HL-60 (cell line): ENCODE measurements at regions not wholly inside any gene's neighbourhood (a gene's known extent, or its start where the extent isn't known, plus 50 kb on each side); places are given as distances from the start of the nearest gene placed in this dataset.

Source experiments
- DNase-seq, 2 experiments: peaks; one replicate each; pipeline ENCODE4 v3.0.0-alpha.2; 2010 to 2020; ENCODE audit warnings: low read depth in 1 of 2, low spot score in 1 of 2
- H3K27ac ChIP-seq: fragments of 250-450 bp; sonication (Bioruptor Pico); replicated peaks from 2 replicates; pipeline ENCODE4 v1.5.1; 2020; ENCODE audit warnings: mild to moderate bottlenecking, moderate library complexity
- H3K27me3 ChIP-seq: fragments of 250-450 bp; sonication (Bioruptor Pico); 2 replicates; pipeline ENCODE4 v1.5.1; 2021; ENCODE audit warnings: mild to moderate bottlenecking, moderate library complexity; ENCODE audit not compliant: insufficient read depth, poor library complexity, severe bottlenecking
- H3K4me3 ChIP-seq: replicated peaks from 2 replicates; pipeline ENCODE4 v1.5.1; 2011; ENCODE audit warnings: mild to moderate bottlenecking, control low read depth, low read length; ENCODE audit not compliant: insufficient read depth
- GABPA ChIP-seq: IDR thresholded peaks from 2 replicates; pipeline ENCODE4 v1.6.1; 2012; ENCODE audit warnings: low read depth
- POLR2AphosphoS5 ChIP-seq: IDR thresholded peaks from 2 replicates; pipeline ENCODE4 v1.6.1; 2012; ENCODE audit warnings: low read depth
- SPI1 ChIP-seq: IDR thresholded peaks from 2 replicates; pipeline ENCODE4 v1.6.1; 2012; ENCODE audit warnings: low read depth, mild to moderate bottlenecking, borderline replicate concordance
- TF ChIP-seq, protein P1 (sequence below): IDR thresholded peaks from one replicate; pipeline ENCODE4 v1.5.1; 2011; ENCODE audit warnings: low read length, control low read depth, inconsistent platforms; ENCODE audit not compliant: insufficient read depth
- TF ChIP-seq, protein P2 (sequence below): IDR thresholded peaks from 2 replicates; pipeline ENCODE4 v1.6.1; 2012; ENCODE audit warnings: low read depth; ENCODE audit not compliant: insufficient replicate concordance

DNA sequence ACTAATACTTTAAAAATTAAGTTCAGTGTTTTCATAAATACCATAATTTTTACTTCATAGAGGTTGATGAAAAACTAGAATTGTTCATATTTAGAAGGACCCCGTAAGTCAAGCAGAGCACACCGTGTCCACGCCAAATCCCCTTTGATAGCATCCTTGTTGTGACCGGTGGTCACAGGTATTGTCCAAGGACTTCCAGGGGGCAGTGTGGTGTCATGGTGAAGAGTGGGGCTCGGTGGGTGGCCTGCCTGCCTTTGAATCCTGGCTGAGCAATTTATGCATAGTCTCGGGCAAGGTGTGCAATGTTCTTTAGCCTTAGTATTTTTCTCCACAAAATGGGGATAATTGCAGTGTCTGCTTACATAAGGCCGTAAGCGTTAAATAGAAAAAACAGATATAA lies 169.9 kb downstream of the KTN1 start:
- no peak for DNase-seq
- H3K27ac ChIP-seq = no peak overlapping the region
- no peak for TF ChIP-seq POLR2AphosphoS5
- no peak for TF ChIP-seq SPI1
- TF ChIP-seq GABPA = no peak
- TF ChIP-seq, protein P1, sequence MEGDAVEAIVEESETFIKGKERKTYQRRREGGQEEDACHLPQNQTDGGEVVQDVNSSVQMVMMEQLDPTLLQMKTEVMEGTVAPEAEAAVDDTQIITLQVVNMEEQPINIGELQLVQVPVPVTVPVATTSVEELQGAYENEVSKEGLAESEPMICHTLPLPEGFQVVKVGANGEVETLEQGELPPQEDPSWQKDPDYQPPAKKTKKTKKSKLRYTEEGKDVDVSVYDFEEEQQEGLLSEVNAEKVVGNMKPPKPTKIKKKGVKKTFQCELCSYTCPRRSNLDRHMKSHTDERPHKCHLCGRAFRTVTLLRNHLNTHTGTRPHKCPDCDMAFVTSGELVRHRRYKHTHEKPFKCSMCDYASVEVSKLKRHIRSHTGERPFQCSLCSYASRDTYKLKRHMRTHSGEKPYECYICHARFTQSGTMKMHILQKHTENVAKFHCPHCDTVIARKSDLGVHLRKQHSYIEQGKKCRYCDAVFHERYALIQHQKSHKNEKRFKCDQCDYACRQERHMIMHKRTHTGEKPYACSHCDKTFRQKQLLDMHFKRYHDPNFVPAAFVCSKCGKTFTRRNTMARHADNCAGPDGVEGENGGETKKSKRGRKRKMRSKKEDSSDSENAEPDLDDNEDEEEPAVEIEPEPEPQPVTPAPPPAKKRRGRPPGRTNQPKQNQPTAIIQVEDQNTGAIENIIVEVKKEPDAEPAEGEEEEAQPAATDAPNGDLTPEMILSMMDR = no peak
- TF ChIP-seq, protein P2, sequence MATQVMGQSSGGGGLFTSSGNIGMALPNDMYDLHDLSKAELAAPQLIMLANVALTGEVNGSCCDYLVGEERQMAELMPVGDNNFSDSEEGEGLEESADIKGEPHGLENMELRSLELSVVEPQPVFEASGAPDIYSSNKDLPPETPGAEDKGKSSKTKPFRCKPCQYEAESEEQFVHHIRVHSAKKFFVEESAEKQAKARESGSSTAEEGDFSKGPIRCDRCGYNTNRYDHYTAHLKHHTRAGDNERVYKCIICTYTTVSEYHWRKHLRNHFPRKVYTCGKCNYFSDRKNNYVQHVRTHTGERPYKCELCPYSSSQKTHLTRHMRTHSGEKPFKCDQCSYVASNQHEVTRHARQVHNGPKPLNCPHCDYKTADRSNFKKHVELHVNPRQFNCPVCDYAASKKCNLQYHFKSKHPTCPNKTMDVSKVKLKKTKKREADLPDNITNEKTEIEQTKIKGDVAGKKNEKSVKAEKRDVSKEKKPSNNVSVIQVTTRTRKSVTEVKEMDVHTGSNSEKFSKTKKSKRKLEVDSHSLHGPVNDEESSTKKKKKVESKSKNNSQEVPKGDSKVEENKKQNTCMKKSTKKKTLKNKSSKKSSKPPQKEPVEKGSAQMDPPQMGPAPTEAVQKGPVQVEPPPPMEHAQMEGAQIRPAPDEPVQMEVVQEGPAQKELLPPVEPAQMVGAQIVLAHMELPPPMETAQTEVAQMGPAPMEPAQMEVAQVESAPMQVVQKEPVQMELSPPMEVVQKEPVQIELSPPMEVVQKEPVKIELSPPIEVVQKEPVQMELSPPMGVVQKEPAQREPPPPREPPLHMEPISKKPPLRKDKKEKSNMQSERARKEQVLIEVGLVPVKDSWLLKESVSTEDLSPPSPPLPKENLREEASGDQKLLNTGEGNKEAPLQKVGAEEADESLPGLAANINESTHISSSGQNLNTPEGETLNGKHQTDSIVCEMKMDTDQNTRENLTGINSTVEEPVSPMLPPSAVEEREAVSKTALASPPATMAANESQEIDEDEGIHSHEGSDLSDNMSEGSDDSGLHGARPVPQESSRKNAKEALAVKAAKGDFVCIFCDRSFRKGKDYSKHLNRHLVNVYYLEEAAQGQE = no peak
- H3K27me3 ChIP-seq = no peaks in the 10 kb centered on the region
- no peak overlapping the region for H3K4me3 ChIP-seq

DNA sequence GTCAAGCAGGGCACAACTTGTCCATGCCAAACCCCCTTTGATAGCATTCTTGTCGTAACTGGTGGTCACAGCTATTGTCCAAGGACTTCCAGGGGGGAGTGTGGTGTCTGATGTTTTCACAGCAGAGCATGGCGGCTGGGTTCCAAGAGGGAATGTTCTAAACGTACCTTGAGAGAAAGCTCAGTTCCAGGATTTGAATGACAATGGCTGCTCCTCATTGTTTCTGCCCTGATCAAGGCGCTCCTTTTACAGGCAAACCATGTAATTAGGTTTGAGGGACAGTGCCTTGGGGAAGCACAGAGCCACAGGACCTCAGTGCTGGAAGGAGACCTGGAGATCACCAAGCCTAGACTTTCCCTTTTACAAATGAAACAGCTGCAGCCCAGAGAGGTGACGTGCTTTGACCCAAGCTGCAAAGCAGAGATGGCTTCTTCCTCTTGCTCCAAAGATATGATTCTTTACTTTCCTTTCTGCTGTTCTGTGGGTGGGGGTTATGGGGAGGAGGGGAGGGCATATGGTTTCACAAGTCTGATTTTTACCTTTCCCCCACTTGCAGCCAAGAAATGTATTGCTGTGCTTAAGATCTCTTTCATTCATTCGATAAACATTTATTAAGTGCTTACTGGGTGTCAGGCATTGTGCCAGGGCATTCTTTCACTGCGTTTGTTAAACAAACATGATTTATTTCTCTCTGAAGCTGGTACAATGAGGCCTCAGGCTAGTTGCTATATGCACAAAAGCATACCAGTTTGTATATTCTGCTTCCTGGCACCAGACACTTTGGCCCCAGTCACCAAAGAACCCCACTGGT lies 172.8 kb downstream of the KTN1 start:
- H3K4me3 ChIP-seq = no peak overlapping the region
- H3K27me3 ChIP-seq = no peaks in the 10 kb centered on the region
- TF ChIP-seq, protein P2 = no peak
- TF ChIP-seq SPI1 (no peak), POLR2AphosphoS5 (no peak), GABPA (no peak)
- TF ChIP-seq, protein P1 = no peak
- H3K27ac ChIP-seq = no peak overlapping the region
- DNase-seq = no peak

DNA sequence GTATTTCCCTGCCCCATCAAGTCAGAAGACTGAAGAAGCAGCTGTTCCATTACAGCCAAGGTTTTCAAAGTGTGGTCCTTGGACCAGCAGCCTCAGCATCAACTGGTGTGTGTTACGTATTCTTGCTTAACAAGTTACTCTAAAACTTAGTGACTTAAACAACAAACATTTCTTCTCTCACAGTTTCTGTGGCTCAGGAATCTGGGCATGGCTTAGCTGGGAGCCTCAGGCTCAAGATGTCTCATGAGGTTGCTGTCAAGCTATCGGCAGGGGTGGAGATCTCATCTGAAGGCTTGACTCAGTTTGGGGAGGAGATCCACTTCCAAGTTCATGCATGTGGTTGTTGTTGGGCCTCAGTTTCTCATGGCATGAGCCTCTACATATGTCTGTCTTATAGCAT lies 174.5 kb downstream of the KTN1 start:
- Histone ChIP-seq H3K27ac (no peak overlapping the region), H3K27me3 (no peaks in the 10 kb centered on the region), H3K4me3 (no peak overlapping the region)
- TF ChIP-seq, protein P2 = no peak
- TF ChIP-seq, protein P1 = no peak
- TF ChIP-seq SPI1 = no peak
- no peak for TF ChIP-seq GABPA
- DNase-seq = no peak
